B cell (primary cell): ENCODE measurements at regions not wholly inside any gene's neighbourhood (a gene's known extent, or its start where the extent isn't known, plus 50 kb on each side); places are given as distances from the start of the nearest gene placed in this dataset.

Experiments used
- CTCF ChIP-seq: fragments of 200-600 bp; IDR thresholded peaks from one replicate; pipeline ENCODE4 v1.8.0; 2022; ENCODE audit warnings: antibody characterized with exemption, mild to moderate bottlenecking
- EZH2 ChIP-seq: IDR thresholded peaks from 2 replicates; pipeline ENCODE4 v1.6.1; 2012; ENCODE audit warnings: borderline replicate concordance, low read depth, mild to moderate bottlenecking, moderate library complexity, low read length; ENCODE audit not compliant: insufficient read depth, poor library complexity, severe bottlenecking

- no peak for TF ChIP-seq CTCF
- TF ChIP-seq EZH2 = no peak
Measured at GRCh38 chr6:164345327-164345726, 930.8 kb downstream of the QKI start.
